SK-N-MC (cell line): ENCODE measurements at regions not wholly inside any gene's neighbourhood (a gene's known extent, or its start where the extent isn't known, plus 50 kb on each side); places are given as distances from the start of the nearest gene placed in this dataset.
A peak's percentile ranks its signal among the peaks of the same experiment; 100 is the strongest.

Experiments used
- EZH2 ChIP-seq: fragments of 200-600 bp; sonication (generic); IDR thresholded peaks from one replicate; pipeline ENCODE4 v1.6.1; 2017; ENCODE audit warnings: antibody characterized with exemption
- FOXP2 ChIP-seq: optimal IDR thresholded peaks from 2 replicates; pipeline ENCODE3; 2011; ENCODE audit warnings: mild to moderate bottlenecking, moderate library complexity; ENCODE audit not compliant: insufficient read depth; ENCODE audit errors: extremely low read length, control extremely low read depth
- POLR2AphosphoS5 ChIP-seq: IDR thresholded peaks from 2 replicates; pipeline ENCODE4 v1.6.1; 2012; ENCODE audit warnings: mild to moderate bottlenecking, low read depth, low read length, borderline replicate concordance

DNA sequence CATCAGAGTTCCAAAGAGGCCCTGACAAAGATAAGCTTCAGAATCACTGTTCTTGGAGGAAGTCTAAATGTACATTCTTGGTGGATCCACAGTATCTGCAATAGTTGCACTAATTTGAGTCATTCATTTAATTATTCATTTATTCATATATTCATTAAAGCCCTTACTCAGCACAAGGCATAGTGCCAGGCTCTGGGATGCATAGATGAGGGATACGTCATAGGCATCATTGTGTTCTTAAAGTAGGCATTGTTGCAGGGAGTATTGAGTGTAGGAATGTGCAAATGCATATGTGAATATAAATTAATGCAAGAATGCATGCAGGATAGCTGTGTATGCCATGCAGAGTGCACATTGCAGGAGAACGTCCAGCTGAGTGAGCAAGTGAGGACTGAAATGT, 100.7 kb downstream of the DRD1 start:
- TF ChIP-seq EZH2 (no peak), POLR2AphosphoS5 (peak; percentile 40; the same call in 1 of the 2 replicates), FOXP2 (peak; percentile 79)
